Immature natural killer cell (primary cell): ENCODE measurements at regions not wholly inside any gene's neighbourhood (a gene's known extent, or its start where the extent isn't known, plus 50 kb on each side); places are given as distances from the start of the nearest gene placed in this dataset.

ENCODE experiments used
- DNase-seq, 3 donors: peaks; one replicate each; pipeline ENCODE4 v3.0.0; 2022; ENCODE audit warnings: mixed read lengths in 1 of 3
- H3K27ac Mint-ChIP-seq, 6 donors: one replicate each; pipeline ENCODE4 v1.8.0; 2020; ENCODE audit warnings: mixed read lengths in 6 of 6, mild to moderate bottlenecking in 5 of 6, inconsistent platforms in 4 of 6, moderate library complexity in 3 of 6
- H3K27me3 Mint-ChIP-seq, 3 donors: one replicate each; pipeline ENCODE4 v1.8.0; 2020 to 2021; ENCODE audit warnings: low read depth in 3 of 3, mild to moderate bottlenecking in 3 of 3, mixed read lengths in 3 of 3, moderate library complexity in 3 of 3, inconsistent platforms in 1 of 3
- H3K36me3 Mint-ChIP-seq, 3 donors: one replicate each; pipeline ENCODE4 v1.8.0; 2020; ENCODE audit warnings: mixed read lengths in 3 of 3, inconsistent platforms in 2 of 3, mild to moderate bottlenecking in 2 of 3
- H3K4me1 Mint-ChIP-seq, 2 donors: one replicate each; pipeline ENCODE4 v1.8.0; 2020; ENCODE audit warnings: inconsistent platforms in 2 of 2, mild to moderate bottlenecking in 2 of 2, mixed read lengths in 2 of 2, moderate library complexity in 1 of 2
- H3K4me3 Mint-ChIP-seq, 5 donors: one replicate each; pipeline ENCODE4 v1.8.0; 2020; ENCODE audit warnings: mild to moderate bottlenecking in 5 of 5, mixed read lengths in 5 of 5, inconsistent platforms in 3 of 5, moderate library complexity in 3 of 5
- H3K9me3 Mint-ChIP-seq, 6 donors: one replicate each; pipeline ENCODE4 v1.8.0; 2020; ENCODE audit warnings: mild to moderate bottlenecking in 6 of 6, mixed read lengths in 6 of 6, inconsistent platforms in 4 of 6, moderate library complexity in 3 of 6

DNA sequence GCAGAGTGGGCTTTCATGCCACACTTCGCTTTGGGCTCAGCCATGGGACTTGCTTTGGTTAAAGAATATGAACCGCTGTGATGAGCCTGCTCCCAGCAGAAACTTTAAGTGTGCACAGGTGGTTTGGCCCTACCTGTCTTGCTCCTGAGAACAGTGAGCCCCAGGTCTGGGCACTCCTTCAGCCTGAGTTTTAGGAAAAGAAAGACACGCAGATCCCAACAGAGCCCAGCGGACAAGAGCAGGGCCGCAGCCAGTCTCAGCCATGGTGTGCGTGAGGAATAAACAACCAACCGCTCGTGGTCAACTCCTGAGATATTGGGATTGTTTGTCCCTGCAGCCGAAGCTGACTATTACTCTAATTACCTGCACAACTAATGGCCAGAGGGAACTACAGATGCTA, 217.1 kb upstream of the C1orf174 start:
- H3K4me3 Mint-ChIP-seq = no peak overlapping the region
- H3K36me3 Mint-ChIP-seq = no peaks in the 10 kb centered on the region
- H3K27me3 Mint-ChIP-seq = no peaks in the 10 kb centered on the region
- H3K4me1 Mint-ChIP-seq = no peaks in the 10 kb centered on the region
- peaks cover 0 to 1% (median 0%) of the 10 kb centered on the region in 6 donors for H3K9me3 Mint-ChIP-seq
- no peak for DNase-seq
- H3K27ac Mint-ChIP-seq = no peak overlapping the region

DNA sequence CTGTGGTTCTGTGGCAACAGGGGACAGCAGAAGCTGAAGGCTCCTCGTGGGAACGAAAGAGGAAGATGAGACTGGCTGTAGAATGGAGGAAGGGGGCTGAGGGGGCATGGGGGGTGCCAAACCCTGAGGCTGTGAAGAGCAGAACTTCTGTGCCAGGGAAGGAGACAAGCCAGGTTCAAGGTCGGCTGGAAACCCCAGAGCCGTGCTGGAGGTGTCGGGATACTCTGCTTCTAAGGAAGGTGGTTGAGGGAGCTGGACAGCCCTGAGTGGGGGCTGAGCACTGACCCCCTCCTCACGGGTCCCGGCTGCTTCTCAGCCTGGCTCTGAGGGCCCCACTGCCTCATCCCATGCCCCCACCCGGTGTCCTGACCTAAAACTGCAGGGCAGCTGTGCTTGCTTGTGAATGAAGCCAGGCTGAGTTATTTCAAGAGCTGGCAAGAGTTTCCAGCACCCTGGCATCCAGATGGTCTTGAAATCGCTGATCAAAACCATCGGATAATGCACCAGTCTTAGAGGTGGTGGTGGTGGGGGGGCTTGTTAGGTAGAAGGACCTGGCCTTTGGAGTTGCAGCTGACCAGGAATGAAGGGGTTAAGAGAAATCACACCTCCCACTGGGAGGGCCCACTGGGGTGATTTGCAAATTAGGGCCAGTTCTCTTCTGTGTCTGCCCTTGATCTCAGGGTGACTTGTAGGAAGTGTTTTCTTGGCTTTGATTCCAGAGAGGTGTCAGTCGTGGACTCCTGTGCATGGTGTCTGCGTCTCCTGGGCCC, 218.9 kb upstream of the C1orf174 start:
- no peaks in the 10 kb centered on the region for H3K4me1 Mint-ChIP-seq
- no peak overlapping the region for H3K4me3 Mint-ChIP-seq
- no peaks in the 10 kb centered on the region for H3K27me3 Mint-ChIP-seq
- H3K9me3 Mint-ChIP-seq = peaks cover 0 to 1% (median 0%) of the 10 kb centered on the region in 6 donors
- no peak overlapping the region for H3K27ac Mint-ChIP-seq
- no peaks in the 10 kb centered on the region for H3K36me3 Mint-ChIP-seq
- DNase-seq = no peak

DNA sequence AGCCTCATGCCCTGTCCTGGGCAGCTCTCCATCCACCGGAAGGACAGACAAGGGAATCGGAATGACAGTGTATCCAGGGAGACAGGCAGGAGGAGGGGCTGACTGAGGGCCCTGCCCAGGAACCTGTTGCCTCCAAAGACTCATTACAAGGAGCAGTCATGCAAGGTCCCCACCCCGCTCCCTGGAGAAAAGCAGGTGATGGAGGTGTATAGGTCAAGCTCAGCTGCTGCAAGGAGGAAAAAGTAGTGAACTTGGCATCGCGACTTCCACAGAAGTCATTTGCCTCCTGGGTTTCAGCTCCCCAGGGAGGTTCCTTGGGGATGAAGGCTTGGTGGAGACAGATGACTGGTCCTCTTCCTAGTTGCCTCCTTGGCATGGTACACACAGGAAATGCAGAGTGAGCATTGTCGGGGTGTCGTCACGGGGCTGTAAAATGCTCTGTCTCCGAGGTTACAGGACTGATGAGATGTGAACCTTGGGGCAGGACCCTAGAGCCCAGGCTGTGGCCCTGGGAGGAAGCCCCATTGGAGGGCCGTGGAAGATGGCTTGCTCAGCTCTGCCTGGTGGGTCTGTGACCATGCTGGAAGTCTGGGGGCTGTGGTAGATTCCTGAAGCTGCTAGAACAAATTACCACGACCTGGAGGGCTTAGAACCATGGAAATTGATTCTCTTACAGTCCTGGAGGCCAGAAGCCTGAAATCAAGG, 219.6 kb upstream of the C1orf174 start:
- no peaks in the 10 kb centered on the region for H3K4me1 Mint-ChIP-seq
- no peaks in the 10 kb centered on the region for H3K36me3 Mint-ChIP-seq
- H3K27me3 Mint-ChIP-seq = no peaks in the 10 kb centered on the region
- DNase-seq = no peak
- no peak overlapping the region for H3K27ac Mint-ChIP-seq
- no peak overlapping the region for H3K4me3 Mint-ChIP-seq
- H3K9me3 Mint-ChIP-seq = peaks cover 0 to 1% (median 0%) of the 10 kb centered on the region in 6 donors

DNA sequence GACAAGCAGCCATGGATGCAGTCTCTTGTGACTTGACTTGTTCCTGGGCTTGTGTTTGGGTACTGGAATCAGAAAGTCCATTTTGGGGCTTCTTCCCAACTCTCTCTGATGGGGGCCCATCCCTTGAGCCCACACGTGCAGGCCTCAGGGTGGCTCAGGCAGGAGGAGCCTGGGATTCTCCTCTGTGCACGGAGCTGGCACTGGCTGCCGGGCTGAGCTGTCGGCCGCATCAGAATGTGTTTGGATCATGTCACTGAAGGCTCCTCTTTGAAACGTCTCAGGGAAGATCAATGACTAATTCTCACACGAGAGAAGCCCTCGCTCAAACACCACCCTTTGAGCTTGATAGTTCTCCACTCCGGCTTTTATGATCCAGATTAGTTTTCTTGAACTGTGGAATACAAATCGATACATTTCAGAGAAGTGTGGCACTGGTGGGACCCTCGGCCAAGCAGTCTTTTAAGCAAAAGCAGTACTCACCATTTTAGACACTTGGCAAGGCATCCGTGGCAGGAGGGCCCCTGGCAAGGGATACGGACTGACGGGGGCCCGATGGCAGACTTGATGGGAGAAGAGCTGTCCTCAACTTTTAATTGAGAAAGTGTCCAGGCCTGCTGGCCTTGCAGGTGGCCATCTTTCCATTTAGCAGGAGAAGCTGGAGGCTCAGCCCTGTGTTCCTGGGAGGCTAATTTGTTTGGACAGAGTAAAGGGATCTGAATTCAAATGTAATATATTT, 220.7 kb upstream of the C1orf174 start:
- H3K27me3 Mint-ChIP-seq = no peaks in the 10 kb centered on the region
- H3K4me1 Mint-ChIP-seq = no peaks in the 10 kb centered on the region
- H3K9me3 Mint-ChIP-seq = peaks cover 0 to 3% (median 0%) of the 10 kb centered on the region in 6 donors
- DNase-seq = no peak
- no peak overlapping the region for H3K27ac Mint-ChIP-seq
- H3K36me3 Mint-ChIP-seq = no peaks in the 10 kb centered on the region
- no peak overlapping the region for H3K4me3 Mint-ChIP-seq

DNA sequence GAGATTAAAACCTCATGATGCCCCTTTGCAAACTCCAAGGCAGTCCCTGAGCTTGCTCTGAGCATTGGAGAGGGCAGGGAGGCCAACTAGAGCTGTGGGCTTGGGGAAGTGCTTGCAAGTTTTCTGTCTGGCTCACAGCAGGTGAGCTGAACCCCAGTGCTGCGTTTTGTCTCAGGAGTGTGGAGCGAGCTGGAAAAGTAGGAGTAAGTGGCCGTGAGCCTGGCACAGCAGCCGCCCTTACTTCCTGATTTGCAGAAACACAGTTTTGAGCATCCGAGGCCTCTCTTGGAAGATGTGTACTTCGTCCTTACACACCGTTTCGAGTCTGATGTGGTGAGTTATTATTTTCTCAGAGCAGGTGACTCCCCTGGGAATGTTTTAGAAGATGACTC, 221.2 kb upstream of the C1orf174 start:
- no peak overlapping the region for H3K27ac Mint-ChIP-seq
- H3K4me1 Mint-ChIP-seq = no peaks in the 10 kb centered on the region
- no peaks in the 10 kb centered on the region for H3K36me3 Mint-ChIP-seq
- no peak for DNase-seq
- no peak overlapping the region for H3K4me3 Mint-ChIP-seq
- H3K9me3 Mint-ChIP-seq = peaks cover 0 to 3% (median 0%) of the 10 kb centered on the region in 6 donors
- no peaks in the 10 kb centered on the region for H3K27me3 Mint-ChIP-seq

DNA sequence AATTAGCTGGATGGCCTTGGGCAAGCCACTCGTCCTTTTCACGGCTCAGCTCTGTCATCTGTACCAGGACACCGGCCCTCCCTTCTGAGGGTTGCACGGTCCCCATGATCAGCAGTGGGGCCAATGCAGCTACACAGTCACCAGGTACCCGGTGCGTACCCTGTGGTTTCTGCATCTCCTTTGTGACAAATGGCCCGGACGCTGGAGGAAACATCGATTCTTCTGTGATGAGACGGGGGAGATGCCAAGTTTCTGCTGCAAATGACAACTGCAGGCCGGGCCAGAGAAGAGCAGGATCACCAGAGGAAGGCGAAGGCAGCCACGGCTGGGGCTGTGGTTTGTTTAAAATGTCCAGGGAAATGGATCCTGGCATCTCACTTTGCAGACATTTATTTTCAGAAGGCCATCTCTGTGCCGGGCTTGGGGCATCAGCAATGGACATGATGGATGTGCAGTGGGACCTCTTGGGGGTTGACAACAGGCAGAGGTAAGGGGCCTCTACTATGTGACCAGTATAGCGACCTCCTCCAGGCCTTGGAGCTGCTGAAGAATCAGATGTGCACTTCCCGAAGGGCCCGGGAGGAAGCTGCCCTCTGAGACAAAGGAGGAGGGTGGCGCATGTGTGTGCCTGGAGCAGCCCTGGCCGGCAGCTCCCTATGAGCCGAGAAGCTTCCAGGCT, 221.9 kb upstream of the C1orf174 start:
- H3K27ac Mint-ChIP-seq = no peak overlapping the region
- no peaks in the 10 kb centered on the region for H3K27me3 Mint-ChIP-seq
- no peaks in the 10 kb centered on the region for H3K4me1 Mint-ChIP-seq
- DNase-seq = no peak
- no peak overlapping the region for H3K4me3 Mint-ChIP-seq
- H3K9me3 Mint-ChIP-seq = peaks cover 0 to 2% (median 0%) of the 10 kb centered on the region in 6 donors
- no peaks in the 10 kb centered on the region for H3K36me3 Mint-ChIP-seq

DNA sequence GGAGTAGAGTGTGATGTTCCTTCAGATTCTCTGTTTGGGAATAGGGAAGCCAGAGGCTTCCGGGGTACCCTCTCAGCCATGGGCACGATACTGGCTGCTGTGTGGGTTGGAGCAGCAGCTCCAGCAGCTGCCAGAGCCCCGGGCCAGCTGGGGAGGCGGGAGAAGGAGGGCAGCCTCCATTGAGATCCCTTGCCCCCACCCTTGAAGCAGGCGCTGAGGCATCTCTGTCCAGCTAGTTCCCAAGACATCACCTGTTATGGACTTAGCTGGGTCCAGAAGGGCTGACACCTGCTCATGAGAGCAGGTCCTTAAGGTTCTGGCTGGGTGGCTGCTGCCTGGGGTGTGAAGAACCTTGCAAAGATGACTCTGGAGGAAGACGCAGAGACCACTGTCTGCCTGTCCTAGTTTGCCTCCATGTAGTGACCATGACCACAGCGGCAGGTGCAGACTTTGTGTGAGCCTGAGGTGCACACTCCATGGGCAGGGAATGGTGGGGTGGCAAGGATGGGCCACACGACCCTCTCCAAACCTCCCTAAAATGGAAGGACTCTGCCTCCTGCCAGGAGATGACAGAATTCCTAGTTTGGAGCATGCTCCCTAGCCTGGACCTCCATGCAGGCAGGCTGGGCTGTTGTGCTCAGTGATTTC, 222.6 kb upstream of the C1orf174 start:
- DNase-seq = no peak

DNA sequence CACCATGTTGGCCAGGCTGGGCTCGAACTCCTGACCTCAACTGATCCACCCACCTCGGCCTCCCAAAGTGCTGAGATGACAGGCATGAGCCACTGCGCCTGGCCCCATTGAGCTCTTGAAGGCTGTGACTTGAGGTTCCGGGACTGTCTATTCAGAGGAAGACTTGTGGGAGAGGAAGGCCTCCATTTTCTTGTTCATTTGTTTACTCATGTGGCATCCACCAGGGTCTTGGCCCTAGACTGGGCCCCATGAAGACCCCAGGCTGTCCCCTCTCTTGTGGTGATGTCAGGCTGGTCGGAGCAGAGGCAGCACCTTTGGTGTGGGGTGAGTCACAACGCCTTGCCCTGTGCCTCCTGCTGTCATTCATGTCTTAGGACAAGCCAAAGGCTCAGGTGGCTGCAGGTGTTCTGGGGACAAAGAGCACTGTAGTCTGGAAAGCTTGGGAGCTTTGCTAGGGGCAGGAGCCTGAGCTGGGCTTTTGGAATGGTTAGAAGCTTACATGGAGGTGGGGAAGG, 224.6 kb upstream of the C1orf174 start:
- Mint-ChIP-seq H3K27ac (no peak overlapping the region), H3K4me1 (no peaks in the 10 kb centered on the region), H3K4me3 (no peak overlapping the region), H3K9me3 (peaks cover 0 to 2% (median 0%) of the 10 kb centered on the region in 6 donors), H3K36me3 (no peaks in the 10 kb centered on the region), H3K27me3 (no peaks in the 10 kb centered on the region)
- no peak for DNase-seq

More for the DNA sequence above, 222.6 kb upstream of the C1orf174 start:
- peaks cover 0 to 2% (median 0%) of the 10 kb centered on the region in 6 donors for H3K9me3 Mint-ChIP-seq
- no peak overlapping the region for H3K27ac Mint-ChIP-seq
- no peaks in the 10 kb centered on the region for H3K36me3 Mint-ChIP-seq
- H3K27me3 Mint-ChIP-seq = no peaks in the 10 kb centered on the region
- H3K4me1 Mint-ChIP-seq = no peaks in the 10 kb centered on the region
- no peak overlapping the region for H3K4me3 Mint-ChIP-seq

DNA sequence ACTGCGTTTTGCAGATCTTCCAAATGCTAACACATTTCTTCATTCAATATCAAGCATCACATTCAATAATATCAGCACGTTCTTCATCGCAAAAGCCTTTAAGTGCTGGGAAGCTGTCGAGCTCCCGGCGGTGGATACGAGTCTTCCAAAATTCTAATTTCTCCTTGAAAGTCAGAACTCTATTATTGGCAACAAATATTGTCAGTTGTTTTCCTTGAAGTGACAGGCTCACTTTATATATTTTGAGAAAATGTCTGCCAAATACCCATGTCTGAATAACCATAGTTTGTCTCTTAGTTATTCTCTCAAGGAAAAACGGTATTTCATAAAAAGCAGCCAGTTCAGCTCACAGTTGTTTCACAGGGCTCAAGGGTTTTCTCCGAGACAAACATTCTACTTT, 226.2 kb upstream of the C1orf174 start:
- H3K36me3 Mint-ChIP-seq = no peaks in the 10 kb centered on the region
- H3K27ac Mint-ChIP-seq = no peak overlapping the region
- no peak for DNase-seq
- no peak overlapping the region for H3K4me3 Mint-ChIP-seq
- peaks cover 0 to 2% (median 0%) of the 10 kb centered on the region in 6 donors for H3K9me3 Mint-ChIP-seq
- no peaks in the 10 kb centered on the region for H3K4me1 Mint-ChIP-seq
- H3K27me3 Mint-ChIP-seq = no peaks in the 10 kb centered on the region

DNA sequence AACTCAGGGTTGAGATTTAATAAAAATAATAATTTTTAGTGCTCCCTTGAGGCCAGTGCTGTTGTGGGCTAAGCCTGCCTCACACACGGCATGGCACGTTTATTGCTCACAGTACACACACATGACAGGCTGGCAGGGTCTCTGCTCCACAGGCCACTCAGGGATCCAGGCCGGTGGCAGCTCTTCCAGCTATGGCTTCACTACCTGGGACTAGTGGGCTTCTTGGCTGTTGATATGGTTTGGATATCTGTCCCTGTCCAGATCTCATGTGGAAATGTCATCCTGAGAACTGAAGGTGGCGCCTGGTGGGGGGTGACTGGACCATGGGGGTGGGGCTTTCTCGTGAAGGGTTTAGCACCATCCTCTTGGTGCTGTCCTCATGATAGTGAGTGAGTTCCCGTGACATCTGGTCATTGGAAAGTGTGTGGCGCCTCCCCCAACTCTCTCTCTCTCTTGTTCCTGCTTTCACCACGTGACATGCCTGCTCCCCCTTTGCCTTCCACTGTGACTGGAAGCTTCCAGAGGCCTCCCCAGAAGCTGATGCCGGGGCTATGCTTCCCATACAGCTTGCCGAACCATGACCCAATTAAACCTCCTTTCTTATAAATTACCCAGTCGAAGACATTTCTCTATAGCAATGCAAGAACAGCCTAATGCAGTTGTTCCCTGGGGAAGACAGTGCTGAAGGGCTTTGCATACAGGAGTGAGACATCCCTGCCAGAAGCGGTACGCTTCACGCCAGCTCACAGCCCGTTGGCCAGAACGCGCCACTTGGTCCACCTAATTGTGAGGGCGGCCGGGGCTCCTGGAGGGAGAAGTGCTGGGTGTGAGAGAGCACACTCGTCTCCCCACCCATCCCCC, 226.9 kb upstream of the C1orf174 start:
- H3K4me3 Mint-ChIP-seq = no peak overlapping the region
- H3K27me3 Mint-ChIP-seq = no peaks in the 10 kb centered on the region
- H3K36me3 Mint-ChIP-seq = no peaks in the 10 kb centered on the region
- H3K27ac Mint-ChIP-seq = no peak overlapping the region
- H3K4me1 Mint-ChIP-seq = no peaks in the 10 kb centered on the region
- H3K9me3 Mint-ChIP-seq = peaks cover 0 to 2% (median 0%) of the 10 kb centered on the region in 6 donors
- DNase-seq = no peak

DNA sequence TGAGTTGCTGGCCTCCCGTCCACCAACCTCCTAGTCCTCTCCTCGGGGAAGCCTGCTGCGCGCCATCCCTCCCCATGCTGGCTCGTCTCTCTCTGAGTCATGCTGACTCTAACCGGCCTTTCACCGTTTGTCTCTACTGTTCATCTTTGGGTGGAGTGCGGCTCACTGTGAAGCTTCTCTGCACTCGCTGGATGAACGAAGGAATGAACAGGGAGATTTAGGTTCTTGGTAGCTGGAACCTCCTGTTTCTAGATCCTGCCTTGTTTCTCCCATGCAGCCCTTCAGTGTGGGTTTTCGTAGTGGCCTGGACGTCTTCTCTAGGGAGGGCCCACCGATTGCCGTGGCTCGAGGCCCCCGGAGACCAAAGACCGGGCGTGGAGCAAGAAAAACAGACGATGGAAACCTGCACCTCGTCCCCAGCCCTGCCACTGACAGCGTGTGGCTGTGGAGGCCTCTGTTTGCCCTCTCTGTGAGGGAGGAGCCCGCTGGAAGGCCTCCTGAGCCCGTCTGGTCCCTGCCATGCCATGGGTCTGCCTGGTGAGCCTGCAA, 227.6 kb upstream of the C1orf174 start:
- no peak for DNase-seq
- Mint-ChIP-seq H3K9me3 (peaks cover 0 to 2% (median 0%) of the 10 kb centered on the region in 6 donors), H3K4me3 (no peak overlapping the region), H3K27me3 (no peaks in the 10 kb centered on the region), H3K4me1 (no peaks in the 10 kb centered on the region), H3K36me3 (no peaks in the 10 kb centered on the region), H3K27ac (no peak overlapping the region)

DNA sequence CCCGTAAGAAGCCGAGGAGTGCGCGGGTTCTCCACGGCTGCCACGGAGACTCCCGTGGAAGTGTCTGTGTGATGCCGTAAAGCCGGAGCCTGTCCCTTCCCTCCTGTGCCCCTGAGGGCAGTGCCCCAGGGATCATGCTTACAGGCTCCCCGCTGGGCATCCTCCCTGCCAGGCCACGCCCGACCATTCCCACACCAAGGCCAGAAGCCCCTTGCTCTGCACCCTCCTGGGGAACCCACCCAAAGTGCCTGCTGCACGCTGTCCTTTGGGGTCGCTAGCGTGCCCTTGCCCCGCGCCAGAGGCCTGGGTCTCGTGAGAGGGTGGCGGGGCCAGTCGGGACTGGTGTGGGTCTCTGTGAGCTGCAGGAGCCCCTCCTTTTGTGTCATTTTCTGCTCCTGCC, 228.5 kb upstream of the C1orf174 start:
- H3K27ac Mint-ChIP-seq = no peak overlapping the region

More for the DNA sequence above, 228.5 kb upstream of the C1orf174 start:
- no peaks in the 10 kb centered on the region for H3K4me1 Mint-ChIP-seq
- DNase-seq = no peak
- H3K36me3 Mint-ChIP-seq = no peaks in the 10 kb centered on the region
- peaks cover 0 to 2% (median 0%) of the 10 kb centered on the region in 6 donors for H3K9me3 Mint-ChIP-seq
- no peaks in the 10 kb centered on the region for H3K27me3 Mint-ChIP-seq
- H3K4me3 Mint-ChIP-seq = no peak overlapping the region
